ENCODE measurements at regions not wholly inside any gene's neighbourhood (a gene's known extent, or its start where the extent isn't known, plus 50 kb on each side); places are given as distances from the start of the nearest gene placed in this dataset.

DNA sequence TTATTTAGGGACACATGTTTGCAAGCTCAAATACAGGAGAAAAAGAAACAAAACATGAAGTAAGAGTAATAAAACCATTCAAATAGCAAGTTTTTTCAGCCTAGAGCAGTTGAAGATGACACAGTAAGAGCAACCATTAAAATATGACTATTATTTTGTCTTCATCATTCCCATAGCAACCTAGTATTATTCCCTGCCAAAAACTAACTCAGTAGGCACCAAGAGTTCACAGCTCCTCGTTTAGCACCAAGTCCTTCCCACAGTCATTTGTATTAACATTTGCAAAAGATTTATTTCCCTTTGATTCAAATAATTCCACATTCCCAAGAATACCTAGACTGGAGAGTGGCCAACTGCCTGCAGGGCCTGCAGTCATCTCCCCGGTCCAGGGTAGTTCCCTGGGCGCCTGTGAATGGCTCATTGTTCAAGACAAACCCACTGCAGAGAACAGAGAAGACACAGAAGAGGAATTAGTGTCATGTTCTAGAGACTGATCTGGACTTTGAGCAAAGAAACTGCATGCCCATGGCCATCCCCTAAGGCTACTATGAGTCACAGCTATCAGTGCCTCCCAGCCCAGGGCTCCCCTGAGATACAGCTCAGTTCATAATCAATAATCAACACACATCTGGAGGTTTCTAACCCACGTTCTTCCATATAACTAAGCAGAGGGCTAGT, 139.1 kb upstream of the MAP3K1 start:
- Histone ChIP-seq H3T11ph (ENCODE audit: low read length) (no peak overlapping the region), H3K18ac (ENCODE audit: insufficient read length, low read depth, low read length) (no peak overlapping the region), H3K4me1 (ENCODE audit: insufficient read depth, low read length) (peaks cover 5% of the 10 kb centered on the region; the same call in 1 of the 2 replicates), H3K23me2 (ENCODE audit: insufficient read length, low read depth, low read length, poor library complexity, severe bottlenecking) (no peaks in the 10 kb centered on the region), H2BK5ac (ENCODE audit: insufficient read length, low read length) (no peak overlapping the region), H3K9me3 (ENCODE audit: control insufficient read depth, low read depth, low read length) (no peaks in the 10 kb centered on the region), H3K23ac (ENCODE audit: insufficient read length, low read depth, low read length) (no peak overlapping the region), H3K4me2 (ENCODE audit: insufficient read depth, insufficient read length, low read length) (no peak overlapping the region), H4K5ac (ENCODE audit: insufficient read length, low read depth, low read length) (no peak overlapping the region), H3K27me3 (ENCODE audit: insufficient read depth, low read length) (no peaks in the 10 kb centered on the region; the same call in 1 of the 2 replicates), H4K20me1 (ENCODE audit: control insufficient read depth, insufficient read depth, insufficient read length) (no peaks in the 10 kb centered on the region), H2BK20ac (ENCODE audit: low read depth, low read length, poor library complexity, severe bottlenecking) (no peak overlapping the region), H3K27ac (ENCODE audit: insufficient read length, low read depth, low read length) (no peak overlapping the region), H2BK12ac (ENCODE audit: insufficient read length, low read depth, low read length) (no peak overlapping the region), H3K4ac (ENCODE audit: low read depth, low read length) (no peak overlapping the region), H4K91ac (ENCODE audit: insufficient read length, low read depth, low read length) (no peak overlapping the region), H4K8ac (replicated peaks; ENCODE audit: insufficient read length, low read depth, low read length) (no peak overlapping the region), H3K9ac (ENCODE audit: extremely low read depth, insufficient read length, low read length) (no peak overlapping the region), H2BK15ac (ENCODE audit: low read depth, low read length) (no peak overlapping the region), H2BK120ac (ENCODE audit: low read depth, low read length, poor library complexity, severe bottlenecking) (no peak overlapping the region), H3K56ac (ENCODE audit: insufficient read length, low read depth, low read length) (no peak overlapping the region), H2AFZ (ENCODE audit: low read length) (no peak overlapping the region), H3K79me2 (ENCODE audit: insufficient read depth, low read length) (no peaks in the 10 kb centered on the region), H3K14ac (ENCODE audit: insufficient read depth, low read length) (no peak overlapping the region), H2AK5ac (ENCODE audit: insufficient read length, low read length) (no peak overlapping the region), H3K79me1 (ENCODE audit: insufficient read depth, low read depth, low read length, poor library complexity, severe bottlenecking) (no peaks in the 10 kb centered on the region)
- no CpG with 5 or more reads among the region's 4 CpGs for WGBS (ENCODE audit: extremely low coverage, insufficient read length, low lambda C conversion rate)
- Mint-ChIP-seq H3K36me3 (ENCODE audit: insufficient read depth in 1 of 3, low read depth in 3 of 3) (no peaks in the 10 kb centered on the region; a peak in 1 of 7 replicates), H3K4me3 (no peak overlapping the region), H3K27me3 (ENCODE audit: low read depth) (peaks cover 22% of the 10 kb centered on the region), H3K4me1 (peaks cover 11 to 15% of the 10 kb centered on the region in 2 experiments), H3K9me3 (no peaks in the 10 kb centered on the region), H3K27ac (0 out of 7 replicates have a peak overlapping the region, but pooled peaks of 1 of the 3 experiments have one; percentile 31)
- no peak for DNase-seq
- TF ChIP-seq CTCF (conservative IDR thresholded peaks at IDR 0.05): no peak

Measured in H9 (cell line).